ENCODE measurements at regions not wholly inside any gene's neighbourhood (a gene's known extent, or its start where the extent isn't known, plus 50 kb on each side); places are given as distances from the start of the nearest gene placed in this dataset.

DNA sequence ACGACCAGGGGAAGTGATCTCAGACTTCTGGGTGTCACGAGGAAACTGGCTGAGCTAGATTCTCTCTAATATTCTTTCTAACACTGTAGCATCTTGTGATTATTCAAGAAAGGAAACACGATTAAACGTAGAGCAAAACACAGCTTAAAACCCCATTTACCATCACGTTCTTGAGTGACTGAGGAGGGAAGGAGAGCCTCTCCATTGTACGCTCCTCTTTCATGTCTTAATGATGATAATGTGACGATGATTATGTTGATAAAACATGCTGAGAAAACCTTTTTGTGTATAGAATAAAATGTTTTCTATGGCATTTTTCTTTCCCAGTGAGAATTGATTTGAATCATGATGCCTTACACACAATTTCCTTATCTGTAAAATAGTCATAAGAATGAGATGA, 705.6 kb upstream of the ID2 start:
- Histone ChIP-seq H3K79me1 (ENCODE audit: insufficient read depth, low read depth, low read length, poor library complexity, severe bottlenecking) (no peaks in the 10 kb centered on the region), H3K23me2 (ENCODE audit: insufficient read length, low read depth, low read length, poor library complexity, severe bottlenecking) (no peaks in the 10 kb centered on the region), H4K20me1 (ENCODE audit: control insufficient read depth, insufficient read depth, insufficient read length) (no peaks in the 10 kb centered on the region), H3K9me3 (ENCODE audit: control insufficient read depth, low read depth, low read length) (no peaks in the 10 kb centered on the region), H2BK12ac (ENCODE audit: insufficient read length, low read depth, low read length) (no peak overlapping the region), H4K8ac (replicated peaks; ENCODE audit: insufficient read length, low read depth, low read length) (no peak overlapping the region), H4K5ac (ENCODE audit: insufficient read length, low read depth, low read length) (no peak overlapping the region), H3K4me2 (ENCODE audit: insufficient read depth, insufficient read length, low read length) (no peak overlapping the region), H3K27ac (ENCODE audit: insufficient read length, low read depth, low read length) (no peak overlapping the region), H3K23ac (ENCODE audit: insufficient read length, low read depth, low read length) (no peak overlapping the region), H3K27me3 (ENCODE audit: insufficient read depth, low read length) (no peaks in the 10 kb centered on the region), H3K79me2 (ENCODE audit: insufficient read depth, low read length) (no peaks in the 10 kb centered on the region), H3T11ph (ENCODE audit: low read length) (no peak overlapping the region), H3K4me1 (ENCODE audit: insufficient read depth, low read length) (peaks cover 4% of the 10 kb centered on the region; the same call in 1 of the 2 replicates), H3K18ac (ENCODE audit: insufficient read length, low read depth, low read length) (no peak overlapping the region), H3K56ac (ENCODE audit: insufficient read length, low read depth, low read length) (no peak overlapping the region), H3K4ac (ENCODE audit: low read depth, low read length) (no peak overlapping the region), H2BK120ac (ENCODE audit: low read depth, low read length, poor library complexity, severe bottlenecking) (no peak overlapping the region), H2BK15ac (ENCODE audit: low read depth, low read length) (no peak overlapping the region), H2BK5ac (ENCODE audit: insufficient read length, low read length) (no peak overlapping the region), H2AK5ac (ENCODE audit: insufficient read length, low read length) (no peak overlapping the region), H3K9ac (ENCODE audit: extremely low read depth, insufficient read length, low read length) (no peak overlapping the region), H4K91ac (ENCODE audit: insufficient read length, low read depth, low read length) (no peak overlapping the region), H3K14ac (ENCODE audit: insufficient read depth, low read length) (no peak overlapping the region), H2AFZ (ENCODE audit: low read length) (no peak overlapping the region), H2BK20ac (ENCODE audit: low read depth, low read length, poor library complexity, severe bottlenecking) (no peak overlapping the region)
- no peak overlapping the region for H3K4me3 Mint-ChIP-seq
- peaks cover 0 to 1% (median 0%) of the 10 kb centered on the region in 3 experiments; a peak in 1 of 7 replicates for H3K36me3 Mint-ChIP-seq (ENCODE audit: insufficient read depth in 1 of 3, low read depth in 3 of 3)
- WGBS (ENCODE audit: extremely low coverage, insufficient read length, low lambda C conversion rate): no CpG with 5 or more reads among the region's 7 CpGs
- DNase-seq: no peak
- TF ChIP-seq, protein P1, sequence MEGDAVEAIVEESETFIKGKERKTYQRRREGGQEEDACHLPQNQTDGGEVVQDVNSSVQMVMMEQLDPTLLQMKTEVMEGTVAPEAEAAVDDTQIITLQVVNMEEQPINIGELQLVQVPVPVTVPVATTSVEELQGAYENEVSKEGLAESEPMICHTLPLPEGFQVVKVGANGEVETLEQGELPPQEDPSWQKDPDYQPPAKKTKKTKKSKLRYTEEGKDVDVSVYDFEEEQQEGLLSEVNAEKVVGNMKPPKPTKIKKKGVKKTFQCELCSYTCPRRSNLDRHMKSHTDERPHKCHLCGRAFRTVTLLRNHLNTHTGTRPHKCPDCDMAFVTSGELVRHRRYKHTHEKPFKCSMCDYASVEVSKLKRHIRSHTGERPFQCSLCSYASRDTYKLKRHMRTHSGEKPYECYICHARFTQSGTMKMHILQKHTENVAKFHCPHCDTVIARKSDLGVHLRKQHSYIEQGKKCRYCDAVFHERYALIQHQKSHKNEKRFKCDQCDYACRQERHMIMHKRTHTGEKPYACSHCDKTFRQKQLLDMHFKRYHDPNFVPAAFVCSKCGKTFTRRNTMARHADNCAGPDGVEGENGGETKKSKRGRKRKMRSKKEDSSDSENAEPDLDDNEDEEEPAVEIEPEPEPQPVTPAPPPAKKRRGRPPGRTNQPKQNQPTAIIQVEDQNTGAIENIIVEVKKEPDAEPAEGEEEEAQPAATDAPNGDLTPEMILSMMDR (conservative IDR thresholded peaks at IDR 0.05): no peak
- H3K4me1 Mint-ChIP-seq: peaks cover 14 to 23% of the 10 kb centered on the region in 2 experiments
- no peaks in the 10 kb centered on the region; the same call in 1 of the 2 replicates for H3K27me3 Mint-ChIP-seq (ENCODE audit: low read depth)
- no peak overlapping the region for H3K27ac Mint-ChIP-seq
- H3K9me3 Mint-ChIP-seq: no peaks in the 10 kb centered on the region

Data from H9 (cell line).